Panc1 (cell line): ENCODE measurements at regions not wholly inside any gene's neighbourhood (a gene's known extent, or its start where the extent isn't known, plus 50 kb on each side); places are given as distances from the start of the nearest gene placed in this dataset.

Experiments
- ATAC-seq: fragments of 200-7000 bp; cut with Tn5 transposase; 2 replicates; pipeline ENCODE4 v1.9.1; 2020; ENCODE audit warnings: mild to moderate bottlenecking, moderate library complexity
- BruUV-seq: library from RNA; stranded (reverse); fragments of 400-500 nt; replicated peaks from 2 replicates; lab custom pipeline; 2021; lab: Mats Ljungman, UMichigan
- CTCF ChIA-PET: fragments of 300-600 bp; sonication (Branson Sonifier 250); formaldehyde crosslinking; loops from one replicate; lab custom pipeline; 2022; ENCODE audit warnings: antibody characterized with exemption; lab: Charles Lee
- POLR2A ChIA-PET: fragments of 300-600 bp; sonication (Branson Sonifier 250); formaldehyde crosslinking; loops from one replicate; lab custom pipeline; 2022; ENCODE audit warnings: antibody characterized with exemption; lab: Charles Lee
- DNase-seq: peaks from one replicate; pipeline ENCODE4 v3.0.0-alpha.2; 2010; ENCODE audit warnings: low read depth, low spot score
- H3K27ac ChIP-seq: 2 replicates; pipeline ENCODE4 v1.5.1; 2011; ENCODE audit warnings: mild to moderate bottlenecking, low read length, inconsistent platforms
- H3K27me3 ChIP-seq: fragments of 200-500 bp; sonication (Bioruptor generic); 2 replicates; pipeline ENCODE4 v1.6.0; 2014; ENCODE audit warnings: low read length, inconsistent platforms; ENCODE audit not compliant: control insufficient read depth, insufficient read depth
- H3K36me3 ChIP-seq: fragments of 200-500 bp; sonication (Bioruptor generic); 2 replicates; pipeline ENCODE4 v1.5.1; 2014; ENCODE audit warnings: inconsistent platforms, mild to moderate bottlenecking, low read length, moderate library complexity; ENCODE audit not compliant: control insufficient read depth, insufficient read depth
- H3K4me1 ChIP-seq: 2 replicates; pipeline ENCODE4 v1.5.1; 2011; ENCODE audit warnings: inconsistent platforms, mild to moderate bottlenecking, low read length, moderate library complexity; ENCODE audit not compliant: control insufficient read depth, insufficient read depth
- H3K4me3 ChIP-seq, 2 experiments: 2 replicates each; pipeline ENCODE4 v1.5.1; 2011 to 2012; ENCODE audit warnings: low read depth in 2 of 2, low read length in 2 of 2, mild to moderate bottlenecking in 2 of 2, inconsistent platforms in 1 of 2, moderate library complexity in 1 of 2
- H3K9me3 ChIP-seq: fragments of 200-500 bp; sonication (Bioruptor generic); 2 replicates; pipeline ENCODE4 v1.5.1; 2014; ENCODE audit warnings: low read depth, mild to moderate bottlenecking, inconsistent platforms, low read length, moderate library complexity; ENCODE audit not compliant: control insufficient read depth, insufficient read depth
- POLR2AphosphoS5 ChIP-seq: IDR thresholded peaks from 2 replicates; pipeline ENCODE4 v1.6.1; 2012; ENCODE audit warnings: mild to moderate bottlenecking, low read depth, low read length, moderate library complexity
- SIN3A ChIP-seq: IDR thresholded peaks from 2 replicates; pipeline ENCODE4 v1.6.1; 2012; ENCODE audit warnings: low read depth, mild to moderate bottlenecking, low read length, moderate library complexity, borderline replicate concordance; ENCODE audit not compliant: insufficient read depth
- TCF7L2 ChIP-seq: IDR thresholded peaks from 2 replicates; pipeline ENCODE4 v1.6.1; 2011; ENCODE audit warnings: mild to moderate bottlenecking, low read depth, low read length, inconsistent platforms
- in situ Hi-C: cut with HindIII; loops from 2 replicates; pipeline ENCODE4 v1.10.0; 2016; ENCODE audit warnings: low sequenced_read_pairs, low pct_unique_long_range_greater_than_20kb
- intact Hi-C: fragments of 100-400 bp; cut with micrococcal nuclease; formaldehyde crosslinking; loops from one replicate; pipeline ENCODE4 v1.10.0; 2022; ENCODE audit not compliant: unreplicated experiment
- TF ChIP-seq, protein P1 (sequence below), 2 experiments: IDR thresholded peaks; 2 replicates each; pipeline ENCODE4 v1.6.1; 2011 to 2012; ENCODE audit warnings: low read depth in 2 of 2, control low read depth in 1 of 2, low read length in 1 of 2, mild to moderate bottlenecking in 1 of 2, moderate library complexity in 1 of 2; ENCODE audit not compliant: insufficient read depth in 1 of 2
- TF ChIP-seq, protein P2 (sequence below): fragments of 450-650 bp; IDR thresholded peaks from 2 replicates; pipeline ENCODE4 v1.5.1; 2017; ENCODE audit warnings: mild to moderate bottlenecking

DNA sequence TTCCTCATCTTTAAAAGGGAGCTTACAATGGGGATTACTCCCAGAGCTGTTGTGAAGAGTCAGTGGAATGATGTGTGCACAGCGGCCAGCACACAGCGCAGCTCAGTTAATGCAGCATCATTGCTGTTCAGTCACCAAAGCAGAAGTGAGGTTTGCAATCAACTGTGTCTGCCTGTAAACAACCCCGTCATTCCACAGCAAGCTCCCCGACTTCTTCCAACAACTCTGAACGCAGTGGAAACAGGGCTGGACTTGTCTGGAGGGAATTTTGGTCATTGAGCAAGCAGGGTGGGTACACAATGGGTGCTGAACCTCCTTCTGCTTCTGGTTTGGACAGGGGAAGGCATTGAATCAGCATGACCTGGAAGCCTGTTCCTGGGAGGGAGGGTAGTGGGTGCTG is 347.4 kb downstream of the PTPRU start:
- Histone ChIP-seq H3K4me3 (no peak overlapping the region), H3K4me1 (no peaks in the 10 kb centered on the region), H3K27ac (no peak overlapping the region), H3K27me3 (no peaks in the 10 kb centered on the region), H3K9me3 (no peaks in the 10 kb centered on the region), H3K36me3 (no peaks in the 10 kb centered on the region)
- TF ChIP-seq, protein P1, sequence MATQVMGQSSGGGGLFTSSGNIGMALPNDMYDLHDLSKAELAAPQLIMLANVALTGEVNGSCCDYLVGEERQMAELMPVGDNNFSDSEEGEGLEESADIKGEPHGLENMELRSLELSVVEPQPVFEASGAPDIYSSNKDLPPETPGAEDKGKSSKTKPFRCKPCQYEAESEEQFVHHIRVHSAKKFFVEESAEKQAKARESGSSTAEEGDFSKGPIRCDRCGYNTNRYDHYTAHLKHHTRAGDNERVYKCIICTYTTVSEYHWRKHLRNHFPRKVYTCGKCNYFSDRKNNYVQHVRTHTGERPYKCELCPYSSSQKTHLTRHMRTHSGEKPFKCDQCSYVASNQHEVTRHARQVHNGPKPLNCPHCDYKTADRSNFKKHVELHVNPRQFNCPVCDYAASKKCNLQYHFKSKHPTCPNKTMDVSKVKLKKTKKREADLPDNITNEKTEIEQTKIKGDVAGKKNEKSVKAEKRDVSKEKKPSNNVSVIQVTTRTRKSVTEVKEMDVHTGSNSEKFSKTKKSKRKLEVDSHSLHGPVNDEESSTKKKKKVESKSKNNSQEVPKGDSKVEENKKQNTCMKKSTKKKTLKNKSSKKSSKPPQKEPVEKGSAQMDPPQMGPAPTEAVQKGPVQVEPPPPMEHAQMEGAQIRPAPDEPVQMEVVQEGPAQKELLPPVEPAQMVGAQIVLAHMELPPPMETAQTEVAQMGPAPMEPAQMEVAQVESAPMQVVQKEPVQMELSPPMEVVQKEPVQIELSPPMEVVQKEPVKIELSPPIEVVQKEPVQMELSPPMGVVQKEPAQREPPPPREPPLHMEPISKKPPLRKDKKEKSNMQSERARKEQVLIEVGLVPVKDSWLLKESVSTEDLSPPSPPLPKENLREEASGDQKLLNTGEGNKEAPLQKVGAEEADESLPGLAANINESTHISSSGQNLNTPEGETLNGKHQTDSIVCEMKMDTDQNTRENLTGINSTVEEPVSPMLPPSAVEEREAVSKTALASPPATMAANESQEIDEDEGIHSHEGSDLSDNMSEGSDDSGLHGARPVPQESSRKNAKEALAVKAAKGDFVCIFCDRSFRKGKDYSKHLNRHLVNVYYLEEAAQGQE (IDR thresholded peaks at IDR 0.05; ENCODE audit: insufficient read depth in 1 of 2, low read depth in 2 of 2, low read length in 1 of 2), result no peak
- no peak for TF ChIP-seq TCF7L2
- no peak for TF ChIP-seq POLR2AphosphoS5
- no peak for TF ChIP-seq SIN3A
- TF ChIP-seq, protein P2, sequence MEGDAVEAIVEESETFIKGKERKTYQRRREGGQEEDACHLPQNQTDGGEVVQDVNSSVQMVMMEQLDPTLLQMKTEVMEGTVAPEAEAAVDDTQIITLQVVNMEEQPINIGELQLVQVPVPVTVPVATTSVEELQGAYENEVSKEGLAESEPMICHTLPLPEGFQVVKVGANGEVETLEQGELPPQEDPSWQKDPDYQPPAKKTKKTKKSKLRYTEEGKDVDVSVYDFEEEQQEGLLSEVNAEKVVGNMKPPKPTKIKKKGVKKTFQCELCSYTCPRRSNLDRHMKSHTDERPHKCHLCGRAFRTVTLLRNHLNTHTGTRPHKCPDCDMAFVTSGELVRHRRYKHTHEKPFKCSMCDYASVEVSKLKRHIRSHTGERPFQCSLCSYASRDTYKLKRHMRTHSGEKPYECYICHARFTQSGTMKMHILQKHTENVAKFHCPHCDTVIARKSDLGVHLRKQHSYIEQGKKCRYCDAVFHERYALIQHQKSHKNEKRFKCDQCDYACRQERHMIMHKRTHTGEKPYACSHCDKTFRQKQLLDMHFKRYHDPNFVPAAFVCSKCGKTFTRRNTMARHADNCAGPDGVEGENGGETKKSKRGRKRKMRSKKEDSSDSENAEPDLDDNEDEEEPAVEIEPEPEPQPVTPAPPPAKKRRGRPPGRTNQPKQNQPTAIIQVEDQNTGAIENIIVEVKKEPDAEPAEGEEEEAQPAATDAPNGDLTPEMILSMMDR, result no peak
- intact Hi-C loops, result no loop called here
- in situ Hi-C loops, result no loop called here
- POLR2A ChIA-PET, result no interaction called here
- ATAC-seq (no peak), DNase-seq (no peak)
- CTCF ChIA-PET, result no interaction called here
- no TSS peak for BruUV-seq

DNA sequence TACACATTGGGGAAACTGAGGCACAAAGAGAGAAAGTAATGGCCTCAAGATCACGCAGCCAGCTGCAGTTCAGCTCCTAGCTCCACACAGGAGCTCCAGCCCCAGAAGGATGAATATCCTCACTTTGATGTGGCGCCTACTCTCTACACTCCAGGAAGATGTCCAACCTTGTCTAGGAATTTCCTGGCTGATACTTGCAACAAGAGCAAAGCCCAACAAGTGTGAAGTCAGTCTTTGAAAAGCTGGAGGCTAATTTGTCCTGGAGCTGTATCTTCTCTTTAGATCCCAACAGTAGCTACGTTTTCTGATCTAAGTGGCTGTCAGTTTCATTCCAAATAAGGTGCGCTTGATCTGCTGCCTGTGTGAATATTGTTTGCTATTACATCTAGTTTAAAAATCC is 344.9 kb downstream of the PTPRU start:
- DNase-seq (no peak), ATAC-seq (no peak)
- H3K9me3 ChIP-seq, result no peaks in the 10 kb centered on the region
- TF ChIP-seq, protein P1 (IDR thresholded peaks at IDR 0.05; ENCODE audit: insufficient read depth in 1 of 2, low read depth in 2 of 2, low read length in 1 of 2), result no peak
- TF ChIP-seq TCF7L2, result no peak
- TF ChIP-seq SIN3A, result no peak
- TF ChIP-seq POLR2AphosphoS5, result no peak
- TF ChIP-seq, protein P2, result no peak
- ChIA-PET CTCF (no interaction called here), POLR2A (no interaction called here)
- H3K36me3 ChIP-seq, result no peaks in the 10 kb centered on the region
- in situ Hi-C loops (no loop called here), intact Hi-C loops (no loop called here)
- H3K27me3 ChIP-seq, result no peaks in the 10 kb centered on the region
- BruUV-seq, result no TSS peak
- no peak overlapping the region for H3K27ac ChIP-seq
- no peaks in the 10 kb centered on the region for H3K4me1 ChIP-seq
- no peak overlapping the region for H3K4me3 ChIP-seq
